ENCODE measurements at regions not wholly inside any gene's neighbourhood (a gene's known extent, or its start where the extent isn't known, plus 50 kb on each side); places are given as distances from the start of the nearest gene placed in this dataset.

DNA sequence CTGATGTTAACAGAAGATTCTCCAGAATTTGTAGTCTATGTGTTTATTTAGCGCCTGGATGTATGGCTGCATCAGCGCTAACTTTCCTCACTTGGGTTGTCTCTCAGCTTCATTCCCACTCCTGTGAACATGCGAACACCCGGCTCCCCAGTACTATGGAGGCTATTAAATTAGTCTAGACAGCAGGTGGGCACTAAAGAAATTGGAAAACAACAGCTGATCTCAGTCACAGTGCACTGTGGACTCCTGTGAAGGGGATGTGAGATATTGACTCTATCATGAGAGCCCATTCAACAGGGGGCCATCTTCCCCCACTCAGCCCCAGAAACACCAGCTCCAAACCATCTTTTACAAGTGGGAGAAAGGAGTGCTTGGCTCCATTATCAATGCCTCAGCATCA is 471.0 kb downstream of the KDM4C start:
- no peak for TF ChIP-seq CTCF (IDR thresholded peaks at IDR 0.05)
- no peak for TF ChIP-seq GABPA (IDR thresholded peaks at IDR 0.05; ENCODE audit: low read depth)
- no peak for TF ChIP-seq FOXJ3 (CRISPR knock-in tag; IDR thresholded peaks at IDR 0.05)

All from SK-N-SH (cell line).